SU-DHL-6 (cell line): ENCODE measurements at regions not wholly inside any gene's neighbourhood (a gene's known extent, or its start where the extent isn't known, plus 50 kb on each side); places are given as distances from the start of the nearest gene placed in this dataset.

Experiments used
- H2AFZ ChIP-seq: fragments of 200-600 bp; sonication (generic); 2 replicates; pipeline ENCODE4 v1.6.1; 2014; ENCODE audit warnings: low read depth, mild to moderate bottlenecking, moderate library complexity, mixed read lengths, antibody characterized with exemption, low read length; ENCODE audit not compliant: severe bottlenecking
- H3F3A ChIP-seq: fragments of 200-600 bp; shearing (Covaris generic); 2 replicates; pipeline ENCODE4 v1.6.0; 2016; ENCODE audit warnings: antibody characterized with exemption, mild to moderate bottlenecking; ENCODE audit not compliant: insufficient read depth
- H3K27ac ChIP-seq: fragments of 200-600 bp; sonication (generic); 2 replicates; pipeline ENCODE4 v1.5.1; 2016; ENCODE audit warnings: low read depth, mild to moderate bottlenecking, low read length, moderate library complexity, mixed read lengths
- H3K27me3 ChIP-seq: fragments of 200-600 bp; sonication (generic), shearing (Covaris generic); 2 replicates; pipeline ENCODE4 v1.6.0; 2014; ENCODE audit warnings: mild to moderate bottlenecking, low read length
- H3K36me3 ChIP-seq: fragments of 200-600 bp; sonication (generic); 2 replicates; pipeline ENCODE4 v1.6.1; 2014; ENCODE audit warnings: mild to moderate bottlenecking, low read length, mixed read lengths
- H3K4me2 ChIP-seq: fragments of 300-600, 200-600 bp; shearing (Covaris generic), sonication (generic); 2 replicates; pipeline ENCODE4 v1.6.0; 2014; ENCODE audit warnings: low read length, low read depth, mild to moderate bottlenecking; ENCODE audit not compliant: poor library complexity, severe bottlenecking
- H3K4me3 ChIP-seq: fragments of 200-600 bp; sonication (generic); 2 replicates; pipeline ENCODE4 v1.5.1; 2014; ENCODE audit warnings: antibody characterized with exemption, low read length, mild to moderate bottlenecking, mixed read lengths; ENCODE audit not compliant: insufficient read depth, poor library complexity, severe bottlenecking
- H3K79me2 ChIP-seq: fragments of 200-600 bp; sonication (generic); 2 replicates; pipeline ENCODE4 v1.6.1; 2014; ENCODE audit warnings: mild to moderate bottlenecking, low read length, moderate library complexity; ENCODE audit not compliant: insufficient read depth
- H3K9ac ChIP-seq: fragments of 200-600 bp; sonication (generic); 2 replicates; pipeline ENCODE4 v1.7.0; 2014; ENCODE audit warnings: mild to moderate bottlenecking, low read length
- H3K9me2 ChIP-seq: fragments of 200-600 bp; sonication (generic); replicated peaks from 2 replicates; pipeline ENCODE4 v1.6.1; 2014; ENCODE audit warnings: low read length; ENCODE audit not compliant: insufficient read depth
- H3K9me3 ChIP-seq: fragments of 200-600 bp; sonication (generic); 2 replicates; pipeline ENCODE4 v1.6.1; 2014; ENCODE audit warnings: low read length, mixed read lengths; ENCODE audit not compliant: insufficient read depth
- H4K20me1 ChIP-seq: fragments of 200-600 bp; sonication (generic); 2 replicates; pipeline ENCODE4 v1.6.1; 2014; ENCODE audit warnings: low read depth, mild to moderate bottlenecking, antibody characterized with exemption, low read length, moderate library complexity, mixed read lengths
- CTCF ChIP-seq: fragments of 200-600 bp; sonication (generic); IDR thresholded peaks from one replicate; pipeline ENCODE4 v1.5.1; 2017; ENCODE audit warnings: antibody characterized with exemption, mild to moderate bottlenecking, low read length, moderate library complexity; ENCODE audit not compliant: insufficient read depth, poor library complexity, severe bottlenecking
- EZH2phosphoT487 ChIP-seq: fragments of 200-600 bp; sonication (generic), shearing (Covaris generic); conservative IDR thresholded peaks from 2 replicates; pipeline ENCODE4 v1.6.1; 2018; ENCODE audit warnings: mild to moderate bottlenecking, antibody characterized with exemption, low read length, moderate library complexity, mixed read lengths

GRCh38 chr11:127471662-127472061 is 471.1 kb upstream of the KIRREL3 start:
- no peak overlapping the region for H3K9ac ChIP-seq
- H3K4me2 ChIP-seq = no peak overlapping the region
- H3K27ac ChIP-seq = no peak overlapping the region
- H3K9me3 ChIP-seq = no peaks in the 10 kb centered on the region
- no peaks in the 10 kb centered on the region for H3K36me3 ChIP-seq
- TF ChIP-seq EZH2phosphoT487 (no peak), CTCF (no peak)
- no peaks in the 10 kb centered on the region for H4K20me1 ChIP-seq
- H3F3A ChIP-seq = no peaks in the 10 kb centered on the region
- no peak overlapping the region for H2AFZ ChIP-seq
- H3K79me2 ChIP-seq = no peaks in the 10 kb centered on the region
- no peaks in the 10 kb centered on the region for H3K27me3 ChIP-seq
- no peak overlapping the region for H3K4me3 ChIP-seq
- no peaks in the 10 kb centered on the region for H3K9me2 ChIP-seq

GRCh38 chr11:127470306-127470884 is 469.8 kb upstream of the KIRREL3 start:
- Histone ChIP-seq H3K27me3 (no peaks in the 10 kb centered on the region), H3K9me2 (no peaks in the 10 kb centered on the region), H3K4me2 (no peak overlapping the region), H3F3A (no peaks in the 10 kb centered on the region), H3K4me3 (no peak overlapping the region), H4K20me1 (no peaks in the 10 kb centered on the region), H3K9me3 (no peaks in the 10 kb centered on the region), H3K79me2 (no peaks in the 10 kb centered on the region), H3K27ac (no peak overlapping the region), H3K36me3 (no peaks in the 10 kb centered on the region), H3K9ac (no peak overlapping the region), H2AFZ (no peak overlapping the region)
- TF ChIP-seq CTCF (no peak), EZH2phosphoT487 (no peak)

- no peak overlapping the region for H3K4me2 ChIP-seq
- H3K9me2 ChIP-seq = no peaks in the 10 kb centered on the region
- no peak overlapping the region for H3K4me3 ChIP-seq
- no peaks in the 10 kb centered on the region for H3K79me2 ChIP-seq
- no peaks in the 10 kb centered on the region for H4K20me1 ChIP-seq
- H3K9ac ChIP-seq = no peak overlapping the region
- H3K36me3 ChIP-seq = no peaks in the 10 kb centered on the region
- no peak overlapping the region for H2AFZ ChIP-seq
- H3K27me3 ChIP-seq = no peaks in the 10 kb centered on the region
- no peak overlapping the region for H3K27ac ChIP-seq
- H3F3A ChIP-seq = no peaks in the 10 kb centered on the region
- H3K9me3 ChIP-seq = no peaks in the 10 kb centered on the region
- TF ChIP-seq EZH2phosphoT487 = no peak
- TF ChIP-seq CTCF = no peak
Measured at GRCh38 chr11:127464325-127464724, 463.8 kb upstream of the KIRREL3 start.
